ENCODE measurements at regions not wholly inside any gene's neighbourhood (a gene's known extent, or its start where the extent isn't known, plus 50 kb on each side); places are given as distances from the start of the nearest gene placed in this dataset.
A peak's percentile ranks its signal among the peaks of the same experiment; 100 is the strongest.
"Not testable (repeated sequence)": the region's sequence is repeated elsewhere in the genome, so short reads cannot be mapped to it uniquely, and the experiment has no call there.

DNA sequence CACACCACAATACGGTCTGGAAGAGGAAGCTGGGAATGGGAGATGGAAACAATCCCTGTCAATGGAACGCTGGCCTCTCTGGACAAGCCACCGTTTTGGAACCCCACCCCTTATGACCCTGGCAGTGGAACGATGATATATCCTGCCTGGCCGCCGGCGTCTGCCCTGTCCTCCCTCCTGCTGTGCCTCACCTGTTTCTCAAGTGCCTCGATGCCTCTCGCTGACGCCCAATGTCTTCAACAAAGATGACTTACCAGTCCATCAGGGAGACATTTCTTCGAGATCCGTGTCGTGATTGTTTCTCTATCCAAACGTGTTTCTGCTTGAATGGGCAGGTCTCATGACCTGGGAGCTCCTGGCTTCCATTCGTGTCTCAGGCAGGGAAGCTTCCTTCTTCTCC lies 476.5 kb downstream of the SPATA31A7 start:
- Histone ChIP-seq H3K27ac (ENCODE audit: low read depth in 2 of 2, low read length in 2 of 2) (no peak overlapping the region), H3K4me1 (ENCODE audit: control insufficient read depth in 2 of 3, insufficient read depth in 2 of 3, low read depth in 1 of 3, low read length in 3 of 3) (no peaks in the 10 kb centered on the region), H3K27me3 (ENCODE audit: control insufficient read depth, insufficient read depth, low read length) (no peaks in the 10 kb centered on the region), H3K9me3 (ENCODE audit: control insufficient read depth in 2 of 3, insufficient read depth in 1 of 3, low read length in 3 of 3) (no peaks in the 10 kb centered on the region), H3K36me3 (ENCODE audit: control insufficient read depth in 2 of 3, insufficient read depth in 3 of 3, low read length in 3 of 3) (no peaks in the 10 kb centered on the region), H3K4me3 (ENCODE audit: low read length in 3 of 3) (no peak overlapping the region), H3K9ac (ENCODE audit: low read length in 3 of 3) (no peak overlapping the region)
- FAIRE-seq (no peak), DNase-seq (peak in 1 of 5 donors; percentile 9)
- TF ChIP-seq, protein P1, sequence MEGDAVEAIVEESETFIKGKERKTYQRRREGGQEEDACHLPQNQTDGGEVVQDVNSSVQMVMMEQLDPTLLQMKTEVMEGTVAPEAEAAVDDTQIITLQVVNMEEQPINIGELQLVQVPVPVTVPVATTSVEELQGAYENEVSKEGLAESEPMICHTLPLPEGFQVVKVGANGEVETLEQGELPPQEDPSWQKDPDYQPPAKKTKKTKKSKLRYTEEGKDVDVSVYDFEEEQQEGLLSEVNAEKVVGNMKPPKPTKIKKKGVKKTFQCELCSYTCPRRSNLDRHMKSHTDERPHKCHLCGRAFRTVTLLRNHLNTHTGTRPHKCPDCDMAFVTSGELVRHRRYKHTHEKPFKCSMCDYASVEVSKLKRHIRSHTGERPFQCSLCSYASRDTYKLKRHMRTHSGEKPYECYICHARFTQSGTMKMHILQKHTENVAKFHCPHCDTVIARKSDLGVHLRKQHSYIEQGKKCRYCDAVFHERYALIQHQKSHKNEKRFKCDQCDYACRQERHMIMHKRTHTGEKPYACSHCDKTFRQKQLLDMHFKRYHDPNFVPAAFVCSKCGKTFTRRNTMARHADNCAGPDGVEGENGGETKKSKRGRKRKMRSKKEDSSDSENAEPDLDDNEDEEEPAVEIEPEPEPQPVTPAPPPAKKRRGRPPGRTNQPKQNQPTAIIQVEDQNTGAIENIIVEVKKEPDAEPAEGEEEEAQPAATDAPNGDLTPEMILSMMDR (IDR thresholded peaks at IDR 0.05; ENCODE audit: borderline replicate concordance, extremely low read depth, insufficient read depth), result no peak
- intact Hi-C loops (cut with DNase I), result no loop called here

DNA sequence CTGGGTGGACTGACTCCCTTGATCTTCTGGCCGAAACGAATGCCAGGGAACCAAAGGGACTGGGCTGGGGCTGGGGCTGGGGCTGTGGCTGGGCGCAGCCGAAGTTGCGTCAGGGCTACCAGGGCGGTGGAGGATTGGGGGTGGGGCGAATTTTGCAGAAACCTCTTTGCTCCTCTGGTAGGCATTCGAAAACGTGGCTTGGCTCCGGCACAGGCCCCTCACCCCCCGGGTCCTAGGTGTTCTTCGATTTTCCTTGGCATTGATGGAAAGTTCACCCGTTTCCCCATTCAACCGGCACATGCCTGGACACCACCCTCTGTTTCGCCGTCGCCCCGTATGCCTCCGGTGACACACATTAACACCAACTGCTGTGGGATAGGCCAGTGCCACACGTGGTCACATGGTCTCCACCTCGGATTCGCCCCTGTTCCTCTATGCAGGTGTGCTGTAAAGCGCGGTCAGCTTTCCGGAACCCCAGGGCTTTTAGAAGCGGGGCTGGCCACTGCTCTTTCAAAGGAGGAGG lies 477.1 kb downstream of the SPATA31A7 start:
- no peak for FAIRE-seq
- no peak overlapping the region for H3K9ac ChIP-seq (ENCODE audit: low read length in 3 of 3)
- H3K36me3 ChIP-seq (ENCODE audit: control insufficient read depth in 2 of 3, insufficient read depth in 3 of 3, low read length in 3 of 3), result no peaks in the 10 kb centered on the region
- H3K27me3 ChIP-seq (ENCODE audit: control insufficient read depth, insufficient read depth, low read length), result no peaks in the 10 kb centered on the region
- no peak overlapping the region for H3K4me3 ChIP-seq (ENCODE audit: low read length in 3 of 3)
- peak in 2 of 5 donors; percentile 24 to 57 for DNase-seq
- TF ChIP-seq, protein P1 (IDR thresholded peaks at IDR 0.05; ENCODE audit: borderline replicate concordance, extremely low read depth, insufficient read depth), result no peak
- H3K9me3 ChIP-seq (ENCODE audit: control insufficient read depth in 2 of 3, insufficient read depth in 1 of 3, low read length in 3 of 3), result no peaks in the 10 kb centered on the region
- no peak overlapping the region for H3K27ac ChIP-seq (ENCODE audit: low read depth in 2 of 2, low read length in 2 of 2)
- intact Hi-C loops (cut with DNase I), result no loop called here
- H3K4me1 ChIP-seq (ENCODE audit: control insufficient read depth in 2 of 3, insufficient read depth in 2 of 3, low read depth in 1 of 3, low read length in 3 of 3), result no peaks in the 10 kb centered on the region

DNA sequence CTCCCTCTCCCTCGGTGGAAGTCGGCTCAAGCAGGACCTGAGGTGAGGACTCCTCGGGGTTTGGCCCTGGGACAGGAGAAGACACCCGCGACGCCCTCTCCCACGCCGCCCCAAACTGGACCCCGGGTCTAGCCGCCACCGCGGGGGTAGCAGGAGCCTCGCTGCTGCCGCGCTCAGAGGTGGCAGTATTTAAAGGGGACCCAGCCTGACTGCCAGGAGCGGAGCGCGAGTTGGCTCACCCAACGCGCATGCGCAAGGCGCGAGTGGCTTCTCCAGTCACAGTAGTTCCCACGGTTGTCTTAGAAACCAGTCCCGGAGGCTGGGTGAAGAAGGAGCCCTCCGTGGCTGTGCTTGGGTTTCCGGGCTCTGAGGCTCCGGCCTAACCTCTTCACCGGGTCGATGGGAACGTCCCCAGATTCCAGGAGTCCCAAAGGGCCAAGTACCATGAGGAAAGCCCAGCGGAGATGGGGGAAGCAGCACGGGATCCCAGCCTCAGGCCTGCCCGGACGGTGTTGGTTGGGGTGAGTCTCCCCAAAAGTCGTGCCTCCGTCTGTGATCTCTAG lies 477.8 kb downstream of the SPATA31A7 start:
- H3K36me3 ChIP-seq (ENCODE audit: control insufficient read depth in 2 of 3, insufficient read depth in 3 of 3, low read length in 3 of 3), result no peaks in the 10 kb centered on the region
- no peaks in the 10 kb centered on the region for H3K27me3 ChIP-seq (ENCODE audit: control insufficient read depth, insufficient read depth, low read length)
- H3K27ac ChIP-seq (ENCODE audit: low read depth in 2 of 2, low read length in 2 of 2), result no peak overlapping the region
- no peaks in the 10 kb centered on the region for H3K4me1 ChIP-seq (ENCODE audit: control insufficient read depth in 2 of 3, insufficient read depth in 2 of 3, low read depth in 1 of 3, low read length in 3 of 3)
- FAIRE-seq (no peak), DNase-seq (peak in 2 of 5 donors; percentile 2 to 55)
- intact Hi-C loops (cut with DNase I), result no loop called here
- H3K9me3 ChIP-seq (ENCODE audit: control insufficient read depth in 2 of 3, insufficient read depth in 1 of 3, low read length in 3 of 3), result no peaks in the 10 kb centered on the region
- TF ChIP-seq, protein P1 (IDR thresholded peaks at IDR 0.05; ENCODE audit: borderline replicate concordance, extremely low read depth, insufficient read depth), result no peak
- no peak overlapping the region for H3K9ac ChIP-seq (ENCODE audit: low read length in 3 of 3)
- no peak overlapping the region for H3K4me3 ChIP-seq (ENCODE audit: low read length in 3 of 3)

DNA sequence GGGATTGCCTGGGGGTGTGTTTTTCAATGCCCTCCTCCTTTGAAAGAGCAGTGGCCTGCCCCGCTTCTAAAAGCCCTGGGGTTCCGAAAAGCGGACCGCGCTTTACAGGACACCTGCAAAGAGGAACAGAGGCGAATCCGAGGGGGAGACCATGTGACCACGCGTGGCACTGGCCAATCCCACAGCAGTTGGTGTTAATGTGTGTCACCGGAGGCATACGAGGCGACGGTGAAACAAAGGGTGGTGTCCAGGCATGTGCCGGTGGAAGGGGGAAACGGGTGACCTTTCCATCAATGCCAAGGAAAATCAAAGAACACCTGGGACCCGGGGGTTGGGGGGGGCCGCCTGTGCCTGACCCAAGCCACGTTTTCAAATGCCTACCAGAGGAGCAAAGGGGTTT lies 478.4 kb downstream of the SPATA31A7 start:
- H3K9me3 ChIP-seq (ENCODE audit: control insufficient read depth in 2 of 3, insufficient read depth in 1 of 3, low read length in 3 of 3); H3K27ac ChIP-seq (ENCODE audit: low read depth in 2 of 2, low read length in 2 of 2); H3K36me3 ChIP-seq (ENCODE audit: control insufficient read depth in 2 of 3, insufficient read depth in 3 of 3, low read length in 3 of 3); FAIRE-seq; H3K9ac ChIP-seq (ENCODE audit: low read length in 3 of 3); H3K27me3 ChIP-seq (ENCODE audit: control insufficient read depth, insufficient read depth, low read length); H3K4me3 ChIP-seq (ENCODE audit: low read length in 3 of 3); H3K4me1 ChIP-seq (ENCODE audit: control insufficient read depth in 2 of 3, insufficient read depth in 2 of 3, low read depth in 1 of 3, low read length in 3 of 3); intact Hi-C loops (cut with DNase I): not testable (repeated sequence)
- peak in 1 of 5 donors; percentile 11 for DNase-seq
